Activated CD8-positive, alpha-beta memory T cell treated with anti-CD3 and anti-CD28 coated beads for 1 hour (primary cell): ENCODE measurements at regions not wholly inside any gene's neighbourhood (a gene's known extent, or its start where the extent isn't known, plus 50 kb on each side); places are given as distances from the start of the nearest gene placed in this dataset.

Source experiments
- DNase-seq, 2 donors: peaks; one replicate each; pipeline ENCODE4 v3.0.0-alpha.2; 2020; ENCODE audit warnings: low read depth in 1 of 2; ENCODE audit errors: extremely low read depth in 1 of 2

- DNase-seq: no peak
Measured at GRCh38 chrY:19167319-19168201, 394.0 kb upstream of the HSFY2 start.

DNA sequence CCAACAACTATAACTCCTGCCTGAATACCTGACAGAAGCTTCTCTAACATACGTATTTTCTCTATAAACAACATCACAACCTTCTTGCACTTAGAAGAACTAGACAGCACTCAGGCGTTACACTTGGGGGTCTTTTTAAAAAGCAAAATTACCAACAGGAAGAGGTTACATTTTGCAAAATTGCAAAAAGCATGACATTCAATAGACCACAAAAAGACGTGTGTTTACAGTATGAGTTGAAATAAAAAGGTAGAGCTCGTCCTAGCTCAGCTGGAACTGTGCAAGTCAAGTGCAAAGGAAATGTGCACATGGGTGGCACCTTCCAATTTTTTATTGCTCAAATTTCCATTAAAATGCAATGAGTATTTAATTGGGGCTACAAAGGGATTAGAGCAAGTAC lies 375.2 kb upstream of the HSFY2 start:
- no peak for DNase-seq

- DNase-seq: no peak
Measured at GRCh38 chrY:19146296-19146695, 372.8 kb upstream of the HSFY2 start.

DNA sequence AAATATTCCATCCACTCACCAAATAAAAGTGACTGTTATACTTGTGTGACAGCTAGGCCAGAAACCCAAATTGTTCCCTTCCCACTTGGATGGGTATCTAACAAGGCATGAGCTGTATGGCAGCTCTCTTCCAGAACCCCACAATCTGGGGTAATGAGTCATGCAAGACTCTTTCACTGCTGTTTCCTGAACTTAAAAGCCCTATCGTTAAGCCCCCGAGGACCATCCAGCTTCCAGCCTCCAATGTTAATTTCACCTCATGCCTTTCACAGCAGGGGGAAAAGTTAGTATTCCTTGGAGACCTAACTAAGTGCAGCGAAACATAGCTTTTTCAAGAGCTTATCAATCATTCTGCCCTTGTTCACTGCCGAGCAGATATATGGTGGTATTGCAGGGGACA lies 368.6 kb upstream of the HSFY2 start:
- DNase-seq: no peak

DNA sequence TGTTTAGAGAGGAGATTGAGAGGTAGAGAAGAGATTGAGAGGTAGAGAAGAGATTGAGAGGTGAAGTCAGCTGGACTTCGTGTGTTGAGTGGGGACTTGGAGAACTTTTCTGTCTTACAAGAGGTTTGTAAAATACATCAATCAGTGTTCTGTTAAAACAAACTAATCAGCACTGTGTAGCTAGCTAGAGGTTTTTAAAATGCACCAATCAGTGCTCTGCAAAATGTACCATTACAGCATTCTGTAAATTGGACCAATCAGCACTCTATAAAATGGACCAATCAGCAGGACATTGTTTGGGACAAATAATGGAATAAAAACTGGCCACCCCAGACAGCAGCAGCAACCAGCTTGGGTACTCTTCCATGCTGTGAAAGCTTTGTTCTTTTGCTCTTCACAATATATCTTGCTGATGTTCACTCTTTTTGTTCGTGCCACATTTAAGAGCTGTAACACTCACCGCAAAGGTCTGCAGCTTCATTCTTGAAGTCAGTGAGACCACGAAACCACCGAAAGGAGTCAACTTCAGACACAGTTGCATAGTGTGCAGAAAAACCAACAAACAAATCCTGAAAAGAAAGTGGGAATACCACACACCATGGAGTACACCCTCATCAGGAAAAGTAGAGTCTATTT lies 366.9 kb upstream of the HSFY2 start:
- DNase-seq: no peak

- DNase-seq: no peak
Measured at GRCh38 chrY:19134426-19134825, 360.9 kb upstream of the HSFY2 start.

GRCh38 chrY:19130569-19131358 lies 357.2 kb upstream of the HSFY2 start:
- DNase-seq: no peak

- no peak for DNase-seq
Measured at GRCh38 chrY:19126889-19127288, 353.4 kb upstream of the HSFY2 start.

DNA sequence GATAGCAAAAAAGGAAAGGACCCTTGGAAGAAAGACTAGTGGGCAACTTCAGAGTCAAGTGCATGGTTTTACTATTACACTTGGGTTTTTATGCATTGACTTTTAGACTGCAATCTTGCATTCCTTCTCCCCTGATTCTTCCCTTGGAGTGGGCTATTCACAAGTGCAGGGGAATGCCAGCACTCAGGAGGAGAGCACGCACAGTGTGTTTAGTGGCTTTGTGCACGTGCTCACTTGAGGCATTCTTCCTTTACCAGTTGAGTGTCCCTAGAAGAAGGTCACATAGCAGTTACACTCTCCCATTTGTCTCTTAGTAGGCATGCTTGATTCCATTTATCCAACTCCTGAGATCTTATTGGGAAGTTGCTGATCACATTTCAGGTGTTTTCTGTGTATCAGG lies 351.1 kb upstream of the HSFY2 start:
- DNase-seq: no peak

- no peak for DNase-seq
Measured at GRCh38 chrY:19122450-19122849, 348.9 kb upstream of the HSFY2 start.

- no peak for DNase-seq
Measured at GRCh38 chrY:19098349-19098748, 324.8 kb upstream of the HSFY2 start.

GRCh38 chrY:19095460-19095859 lies 321.9 kb upstream of the HSFY2 start:
- DNase-seq: no peak

- DNase-seq: no peak
Measured at GRCh38 chrY:19083006-19083405, 309.5 kb upstream of the HSFY2 start.

DNA sequence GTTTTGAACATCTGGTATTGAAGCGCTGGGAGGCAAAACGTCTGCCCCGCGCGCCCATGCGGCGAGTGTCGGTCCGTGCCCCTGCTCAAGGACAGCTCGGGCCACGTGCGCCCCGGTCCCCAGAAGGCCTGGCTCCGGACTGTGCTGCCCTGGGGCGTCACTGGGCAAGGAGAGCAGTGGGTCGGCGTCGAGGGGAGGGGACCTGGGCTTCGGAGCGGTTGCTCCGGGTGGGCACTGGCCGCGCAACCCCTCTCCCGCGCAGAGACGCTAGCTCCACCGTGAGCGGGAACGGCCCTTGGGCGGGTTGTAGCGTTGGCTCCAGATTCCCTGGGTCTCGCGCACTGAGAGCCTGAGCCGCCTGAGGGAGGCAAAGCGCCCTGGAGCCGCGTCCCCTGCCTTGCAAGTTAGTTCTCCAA lies 304.2 kb upstream of the HSFY2 start:
- no peak for DNase-seq

DNA sequence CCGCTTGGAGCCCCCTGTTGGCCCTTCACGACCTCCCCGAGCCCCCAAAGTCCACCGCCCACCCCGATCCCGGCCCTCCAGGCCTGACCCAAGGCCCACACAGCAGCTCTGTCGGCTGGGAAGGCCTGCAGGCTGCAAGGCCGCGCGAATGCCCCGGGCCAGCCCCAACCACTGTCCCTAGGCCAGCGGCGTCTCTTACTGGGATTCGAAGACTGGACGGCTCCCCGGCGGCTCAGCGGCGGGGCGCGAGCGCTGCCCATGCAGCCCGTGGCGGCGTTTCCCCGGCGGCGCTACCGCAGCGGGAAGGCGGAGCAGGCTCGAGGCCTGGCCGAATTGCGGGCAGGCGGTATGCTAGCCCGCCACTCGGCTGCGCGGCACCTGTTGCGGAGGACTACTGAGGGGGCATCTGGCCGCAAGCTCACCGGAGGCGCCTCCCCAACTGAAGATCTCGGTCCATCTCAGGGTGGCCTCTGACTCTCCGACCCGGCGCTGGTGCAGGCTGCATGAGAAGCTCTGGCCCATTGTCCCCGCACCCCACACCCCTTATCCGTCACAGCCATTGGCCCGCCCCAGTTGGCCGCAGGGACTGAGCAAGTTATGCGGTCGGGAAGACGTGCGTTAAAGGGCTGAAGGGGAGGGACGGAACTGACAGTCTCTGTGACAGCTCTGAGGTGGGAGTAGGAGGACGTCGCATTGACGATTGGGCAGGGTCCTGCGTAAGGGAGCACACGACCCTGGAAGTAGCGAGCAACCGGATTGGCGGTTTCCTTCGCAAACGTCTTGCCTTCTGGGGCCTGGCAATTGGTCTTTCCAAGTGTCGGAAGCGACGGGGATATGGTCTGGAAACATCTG lies 303.5 kb upstream of the HSFY2 start:
- no peak for DNase-seq

DNA sequence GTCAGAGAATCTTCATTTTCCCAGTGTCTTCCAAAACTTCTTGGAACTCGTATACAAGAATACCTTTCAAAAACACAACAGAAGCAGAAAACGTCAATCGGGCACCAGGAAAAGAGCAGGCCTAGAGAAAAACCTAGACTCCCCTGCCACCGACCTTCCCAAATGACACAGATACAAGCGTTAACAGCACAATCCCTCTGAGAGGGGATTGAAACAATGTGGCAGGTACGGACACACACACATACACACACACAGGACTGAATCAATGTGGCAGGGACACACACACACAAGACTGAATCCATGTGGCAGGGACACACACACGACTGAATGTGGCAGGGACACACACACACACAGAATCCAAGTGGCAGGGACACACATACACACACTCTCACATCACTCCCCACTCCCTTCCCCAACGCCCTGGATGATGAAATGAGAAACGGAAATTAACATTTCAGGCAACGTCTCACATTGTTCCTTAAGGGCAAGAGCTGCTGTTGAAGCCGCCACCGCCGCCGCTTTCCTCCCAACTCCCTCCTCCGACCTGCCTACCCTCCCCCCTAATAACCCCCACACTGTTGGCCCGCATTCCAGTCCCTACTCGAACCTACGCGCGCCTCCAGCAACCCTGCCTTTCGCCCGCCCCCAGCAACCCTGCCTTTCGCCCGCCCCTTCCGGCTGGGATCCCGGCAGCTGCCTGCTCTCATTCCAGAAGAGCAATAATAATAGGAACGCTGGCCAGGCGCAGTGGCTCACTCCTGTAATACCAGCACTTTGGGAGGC lies 302.1 kb upstream of the HSFY2 start:
- DNase-seq: no peak

- no peak for DNase-seq
Measured at GRCh38 chrY:19067435-19067834, 293.9 kb upstream of the HSFY2 start.

- no peak for DNase-seq
Measured at GRCh38 chrY:19066447-19067190, 293.1 kb upstream of the HSFY2 start.

GRCh38 chrY:19065119-19065518 lies 291.6 kb upstream of the HSFY2 start:
- DNase-seq: no peak
